ENCODE measurements at regions not wholly inside any gene's neighbourhood (a gene's known extent, or its start where the extent isn't known, plus 50 kb on each side); places are given as distances from the start of the nearest gene placed in this dataset.
A peak's percentile ranks its signal among the peaks of the same experiment; 100 is the strongest.
"Not testable (repeated sequence)": the region's sequence is repeated elsewhere in the genome, so short reads cannot be mapped to it uniquely, and the experiment has no call there.

GRCh38 chr17:21551081-21551881 lies 141.0 kb upstream of the KCNJ18 start:
- ChIA-PET RAD21 (ENCODE audit: unreplicated experiment) (no interaction called here), CTCF (interaction anchor here (1.0 kb wide), 1 partner anchor 51 kb away, joined by 3 read pairs; no protein-coding TSS in a partner anchor), POLR2A (interaction anchor here (0.6 kb wide), 1 partner anchor 515 kb away, joined by 3 read pairs; no protein-coding TSS in a partner anchor), SMC1A (ENCODE audit: uncharacterized antibody, unreplicated experiment) (no interaction called here)
- Histone ChIP-seq H3K4me1 (ENCODE audit: control insufficient read depth, insufficient read depth, low read length) (no peaks in the 10 kb centered on the region), H3K27me3 (replicated peaks in 1 of 2; ENCODE audit: control insufficient read depth in 2 of 2, insufficient read depth in 2 of 2, low read length in 1 of 2) (no peaks in the 10 kb centered on the region), H3K4me2 (ENCODE audit: control insufficient read depth, insufficient read depth) (peak overlapping the region; percentile 79), H2AFZ (ENCODE audit: control insufficient read depth, low read depth, low read length) (peak overlapping the region; percentile 72), H4K20me1 (ENCODE audit: control insufficient read depth, insufficient read depth) (no peaks in the 10 kb centered on the region), H3K27ac (ENCODE audit: control insufficient read depth, insufficient read depth) (no peak overlapping the region), H3K79me2 (ENCODE audit: control insufficient read depth, insufficient read depth, low read length) (no peaks in the 10 kb centered on the region), H3K9ac (ENCODE audit: control insufficient read depth, insufficient read depth, low read length) (peak overlapping the region; percentile 39; the same call in 1 of the 2 replicates), H3K36me3 (ENCODE audit: control insufficient read depth in 2 of 2, insufficient read depth in 2 of 2, low read length in 1 of 2) (no peaks in the 10 kb centered on the region), H3K4me3 (peak overlapping the region; percentile 58; the same call in 1 of the 2 replicates), H3K9me3 (replicated peaks; ENCODE audit: control insufficient read depth, insufficient read depth, low read length) (no peaks in the 10 kb centered on the region)
- in situ Hi-C loops (cut with MboI) (no loop called here), intact Hi-C loops (cut with micrococcal nuclease; ENCODE audit: unreplicated experiment) (no loop called here)
- no peak for DNase-seq (ENCODE audit: low read depth, low spot score)
- peak; percentile 92 for ATAC-seq
- BruUV-seq (replicated peaks) = no TSS peak
- no peak for FAIRE-seq
- peak; percentile 42; the same call in 1 of the 2 replicates for TF ChIP-seq POLR2A (IDR thresholded peaks at IDR 0.05; ENCODE audit: low read depth, low read length)
- TF ChIP-seq MTA2 (IDR thresholded peaks at IDR 0.05; ENCODE audit: low read depth) = no peak
- WGBS (ENCODE audit: insufficient coverage, insufficient replicate concordance, low lambda C conversion rate, missing lambda C conversion rate) = 2% methylated on average over 35 of the region's 75 CpGs

GRCh38 chr17:21558921-21559320 lies 133.4 kb upstream of the KCNJ18 start:
- H3K9ac ChIP-seq (ENCODE audit: control insufficient read depth, insufficient read depth, low read length); H3K4me1 ChIP-seq (ENCODE audit: control insufficient read depth, insufficient read depth, low read length); H3K27me3 ChIP-seq (replicated peaks in 1 of 2; ENCODE audit: control insufficient read depth in 2 of 2, insufficient read depth in 2 of 2, low read length in 1 of 2); H3K36me3 ChIP-seq (ENCODE audit: control insufficient read depth in 2 of 2, insufficient read depth in 2 of 2, low read length in 1 of 2); in situ Hi-C loops (cut with MboI); H3K4me2 ChIP-seq (ENCODE audit: control insufficient read depth, insufficient read depth); ATAC-seq; H3K4me3 ChIP-seq; FAIRE-seq; H2AFZ ChIP-seq (ENCODE audit: control insufficient read depth, low read depth, low read length); H3K9me3 ChIP-seq (replicated peaks; ENCODE audit: control insufficient read depth, insufficient read depth, low read length); intact Hi-C loops (cut with micrococcal nuclease; ENCODE audit: unreplicated experiment); CTCF ChIA-PET; SMC1A ChIA-PET (ENCODE audit: uncharacterized antibody, unreplicated experiment); RAD21 ChIA-PET (ENCODE audit: unreplicated experiment); POLR2A ChIA-PET; H4K20me1 ChIP-seq (ENCODE audit: control insufficient read depth, insufficient read depth); H3K79me2 ChIP-seq (ENCODE audit: control insufficient read depth, insufficient read depth, low read length); BruUV-seq (replicated peaks); DNase-seq (ENCODE audit: low read depth, low spot score); H3K27ac ChIP-seq (ENCODE audit: control insufficient read depth, insufficient read depth): not testable (repeated sequence)
- 73% methylated on average over 7 of the region's 7 CpGs for WGBS (ENCODE audit: insufficient coverage, insufficient replicate concordance, low lambda C conversion rate, missing lambda C conversion rate)
